GM21576 (cell line): ENCODE measurements at regions not wholly inside any gene's neighbourhood (a gene's known extent, or its start where the extent isn't known, plus 50 kb on each side); places are given as distances from the start of the nearest gene placed in this dataset.
"Not testable (repeated sequence)": the region's sequence is repeated elsewhere in the genome, so short reads cannot be mapped to it uniquely, and the experiment has no call there.

Source experiments
- ATAC-seq: cut with Tn5 transposase; IDR thresholded peaks from one replicate; pipeline ENCODE4 v1.9.1; 2021; ENCODE audit warnings: mild to moderate bottlenecking, moderate library complexity; ENCODE audit not compliant: unreplicated experiment

DNA sequence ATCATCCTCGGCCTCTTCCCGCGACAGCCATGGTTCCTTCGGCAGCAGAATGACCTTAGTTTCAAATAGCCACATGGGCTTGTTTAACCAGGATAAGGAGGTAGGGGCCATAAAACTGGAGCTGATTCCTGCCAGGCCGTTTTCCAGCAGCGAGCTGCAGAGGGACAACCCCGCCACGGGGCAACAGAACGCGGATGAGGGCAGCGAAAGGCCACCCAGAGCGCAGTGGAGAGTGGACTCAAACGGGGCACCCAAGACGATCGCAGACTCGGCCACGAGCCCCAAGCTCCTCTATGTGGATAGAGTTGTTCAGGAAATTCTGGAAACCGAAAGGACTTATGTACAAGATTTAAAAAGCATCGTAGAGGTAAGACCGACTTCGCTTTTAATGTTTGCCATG is 131.8 kb upstream of the MTHFD1L start:
- no peak for ATAC-seq

DNA sequence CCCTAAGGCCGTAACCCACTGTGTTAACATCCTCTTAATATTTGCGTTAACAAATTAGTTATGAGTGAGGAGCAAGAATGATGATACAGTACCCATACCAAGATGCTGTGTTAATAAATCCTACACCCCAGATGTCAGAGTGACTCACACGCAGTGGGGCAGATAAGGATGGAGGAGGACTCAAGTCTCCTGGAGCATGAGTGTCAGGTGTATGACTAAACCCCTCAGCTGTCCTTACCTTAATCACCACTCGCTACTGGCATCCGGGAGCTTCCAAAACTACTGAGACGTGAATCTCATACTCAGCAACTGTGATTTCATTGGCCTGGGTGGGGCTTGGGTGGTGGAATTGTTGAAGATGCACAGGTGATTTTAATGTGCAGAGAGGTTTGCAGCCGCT is 131.3 kb upstream of the MTHFD1L start:
- ATAC-seq, result no peak

DNA sequence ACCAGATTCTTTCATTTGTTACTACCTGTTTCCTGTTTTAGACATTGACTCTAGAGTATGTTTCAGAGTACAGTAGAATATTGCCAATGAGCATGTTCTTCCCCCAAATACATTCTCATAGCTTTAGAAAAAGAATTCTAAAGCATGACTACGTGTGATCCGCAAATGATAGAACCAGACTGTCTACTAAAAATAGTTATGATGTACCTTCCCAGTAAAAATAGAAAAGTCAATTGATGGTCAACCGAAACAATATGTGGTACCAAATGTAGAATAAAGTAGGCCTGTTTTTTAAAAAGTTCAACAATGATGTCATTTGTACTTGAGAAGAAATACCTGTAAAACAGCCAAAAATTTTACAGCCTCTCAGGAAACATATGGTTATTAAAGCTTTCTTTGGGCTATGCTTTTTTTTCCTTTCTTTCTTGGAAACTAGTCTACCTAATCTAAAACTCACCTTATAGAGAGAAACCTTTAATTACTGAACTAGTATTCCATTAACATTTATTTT is 130.1 kb upstream of the MTHFD1L start:
- no peak for ATAC-seq

DNA sequence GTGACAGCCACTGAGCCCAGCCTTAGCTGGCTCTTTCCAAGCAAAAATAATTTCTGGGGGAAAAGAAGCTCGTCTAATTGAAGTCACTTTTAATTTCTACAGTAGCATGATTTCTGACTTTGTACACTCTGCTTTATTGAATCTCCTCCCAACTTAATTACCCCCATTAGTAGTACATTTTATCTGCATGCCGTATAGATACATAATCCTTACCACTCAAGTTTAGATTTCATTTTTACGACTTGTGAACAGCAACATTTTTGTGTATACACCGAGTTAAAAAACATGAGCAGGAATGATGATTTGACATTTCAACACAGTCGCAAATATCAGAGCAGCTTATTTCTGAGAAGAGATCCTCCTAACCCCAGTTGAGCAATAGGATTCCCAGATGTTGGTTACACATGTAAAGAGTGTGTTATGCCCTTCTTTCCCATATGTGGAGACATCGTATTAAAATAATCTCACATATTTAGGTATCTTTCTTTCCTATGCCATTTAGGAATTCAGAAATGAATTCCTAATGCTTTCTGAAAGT is 127.3 kb upstream of the MTHFD1L start:
- ATAC-seq, result no peak

DNA sequence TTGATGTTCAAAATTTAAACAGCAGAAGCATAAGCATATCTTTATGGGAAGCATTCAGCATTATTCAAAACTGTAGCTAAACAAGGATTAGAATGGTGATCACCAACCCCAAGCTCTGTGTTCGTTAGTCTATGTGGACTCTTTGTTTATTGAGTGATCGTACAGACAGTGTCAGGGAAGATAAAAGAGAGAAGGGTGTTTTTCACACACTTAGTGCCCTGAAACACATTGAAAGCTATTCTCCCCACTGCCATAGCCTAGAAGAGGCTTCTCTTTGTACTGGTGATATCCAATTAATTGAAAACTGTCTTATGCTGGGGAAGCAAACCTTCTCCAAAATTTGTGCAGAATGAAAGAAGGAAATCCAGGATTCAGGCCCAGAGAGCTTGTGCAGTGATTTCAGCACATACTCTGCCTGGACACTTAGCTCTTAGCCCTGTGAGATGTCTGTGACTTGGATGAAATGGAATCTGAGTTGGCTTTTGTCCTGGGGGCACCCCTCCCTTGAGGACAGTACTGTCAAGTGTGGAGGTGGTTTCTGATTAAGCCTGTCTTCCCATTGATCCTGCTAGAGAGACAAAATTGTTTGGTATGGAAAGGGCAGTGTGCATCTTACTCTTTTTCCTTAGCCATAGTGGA is 125.7 kb upstream of the MTHFD1L start:
- ATAC-seq, result no peak

DNA sequence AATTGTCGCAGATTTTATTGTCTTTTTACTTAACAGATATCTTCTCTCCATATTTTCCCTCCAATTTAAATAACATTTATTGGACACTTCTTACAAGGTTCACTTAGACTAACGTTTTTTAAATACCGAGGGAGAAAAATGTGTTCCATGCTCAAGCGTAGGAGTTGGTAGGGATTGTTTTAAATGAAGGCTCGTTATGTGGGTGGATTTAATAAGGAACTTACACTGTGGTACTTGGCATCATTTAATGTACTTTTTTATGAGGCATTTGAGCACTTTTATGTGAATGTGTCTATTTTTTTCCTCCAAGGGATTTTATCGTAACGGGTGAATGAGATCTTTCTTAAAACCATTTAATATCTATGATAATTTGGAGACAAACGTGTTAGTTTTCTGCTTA is 125.0 kb upstream of the MTHFD1L start:
- no peak for ATAC-seq

DNA sequence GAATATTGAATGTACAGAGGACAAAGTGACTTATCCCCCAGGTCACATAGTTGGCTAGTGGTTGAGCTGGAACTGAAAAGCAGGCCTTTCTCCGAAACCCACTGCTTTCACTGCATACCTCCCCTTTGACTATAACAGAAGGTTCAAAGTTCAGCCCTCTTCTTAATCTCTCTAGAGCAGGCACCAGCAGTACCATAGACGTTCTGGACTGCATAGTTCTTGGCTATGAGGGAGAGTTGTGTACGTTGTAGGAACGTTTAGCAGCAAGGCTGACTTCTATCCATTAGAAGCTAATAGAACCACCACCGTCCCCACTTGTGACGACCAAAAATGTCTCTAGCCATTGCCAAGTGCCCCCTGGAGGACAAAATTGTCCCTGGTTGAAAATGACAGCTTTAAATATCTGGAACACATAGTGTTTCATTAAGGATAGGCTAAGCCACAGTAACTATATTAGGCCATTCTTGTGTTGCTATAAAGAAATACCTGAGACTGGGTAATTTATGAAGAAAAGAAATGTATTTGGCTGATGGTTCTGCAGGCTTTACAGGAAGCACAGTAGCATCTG is 123.8 kb upstream of the MTHFD1L start:
- ATAC-seq, result no peak

DNA sequence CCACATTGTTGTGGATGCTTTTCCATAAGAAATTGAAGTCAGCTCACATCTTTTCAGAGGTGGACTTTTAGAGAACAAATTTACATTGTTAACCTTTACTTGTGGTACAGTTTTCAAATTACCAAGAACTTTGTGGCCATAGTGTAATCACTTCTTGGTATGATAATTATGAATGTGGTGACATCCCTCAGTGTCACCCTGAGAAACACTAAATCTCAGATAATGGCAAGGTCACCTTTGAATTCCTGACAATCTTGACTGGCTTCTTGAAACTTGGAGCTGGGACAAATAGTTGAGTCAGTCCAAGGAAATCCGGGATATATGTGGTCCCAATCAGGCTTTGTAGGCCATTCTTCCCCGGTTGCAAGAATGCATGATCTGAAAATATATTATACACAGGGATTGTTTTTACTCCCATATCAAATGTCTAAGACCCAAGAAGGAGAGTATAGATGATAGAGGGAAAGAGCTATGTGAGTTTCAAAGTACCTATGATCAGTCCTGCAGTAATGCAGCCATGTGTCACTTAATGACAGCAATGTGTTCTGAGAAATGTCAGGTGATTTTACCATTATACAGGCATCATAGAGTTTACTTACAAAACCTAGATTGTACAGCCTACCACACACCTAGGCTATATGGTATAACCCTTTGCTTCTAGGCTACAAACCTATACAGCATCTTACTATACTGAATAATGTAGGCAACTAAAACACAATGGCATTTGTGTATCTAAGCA is 120.8 kb upstream of the MTHFD1L start:
- no peak for ATAC-seq

DNA sequence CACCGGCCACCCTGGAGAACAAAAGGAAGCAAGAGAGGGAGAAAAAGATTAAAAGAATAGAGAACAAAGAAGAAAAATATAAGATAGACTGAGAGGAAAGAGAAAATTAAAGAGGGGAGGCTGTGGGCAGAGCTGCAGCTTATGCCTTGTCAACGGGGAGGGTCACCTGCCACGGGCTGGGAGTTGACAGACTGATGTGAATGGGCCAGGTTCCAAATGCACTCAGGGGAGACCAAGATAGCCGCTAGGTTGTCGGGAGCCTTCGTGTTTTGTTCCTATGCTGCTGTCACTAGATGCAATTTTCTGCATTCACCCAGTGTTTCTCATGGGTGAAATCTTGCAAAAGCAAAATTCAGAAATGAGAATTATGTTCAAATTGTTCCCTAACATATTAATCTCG is 119.6 kb upstream of the MTHFD1L start:
- ATAC-seq, result no peak

DNA sequence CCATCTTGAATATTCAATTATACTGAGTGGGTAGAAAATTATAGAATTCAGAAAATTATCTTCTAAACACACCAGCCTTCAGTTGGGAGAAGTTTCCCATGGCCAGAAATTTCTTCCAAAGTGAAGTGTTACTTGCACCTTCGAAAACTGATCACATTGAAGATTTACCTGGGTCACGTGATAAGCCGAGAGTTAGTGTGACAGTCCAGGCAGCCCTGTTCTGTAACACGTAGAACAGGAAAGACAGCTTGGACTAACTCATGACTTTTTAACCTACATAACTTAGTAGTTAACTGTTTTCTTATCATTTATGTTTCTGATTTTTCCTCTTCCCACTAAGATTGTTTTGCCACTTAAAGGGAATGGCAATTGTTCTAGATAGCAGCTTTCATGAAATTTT is 118.3 kb upstream of the MTHFD1L start:
- no peak for ATAC-seq

DNA sequence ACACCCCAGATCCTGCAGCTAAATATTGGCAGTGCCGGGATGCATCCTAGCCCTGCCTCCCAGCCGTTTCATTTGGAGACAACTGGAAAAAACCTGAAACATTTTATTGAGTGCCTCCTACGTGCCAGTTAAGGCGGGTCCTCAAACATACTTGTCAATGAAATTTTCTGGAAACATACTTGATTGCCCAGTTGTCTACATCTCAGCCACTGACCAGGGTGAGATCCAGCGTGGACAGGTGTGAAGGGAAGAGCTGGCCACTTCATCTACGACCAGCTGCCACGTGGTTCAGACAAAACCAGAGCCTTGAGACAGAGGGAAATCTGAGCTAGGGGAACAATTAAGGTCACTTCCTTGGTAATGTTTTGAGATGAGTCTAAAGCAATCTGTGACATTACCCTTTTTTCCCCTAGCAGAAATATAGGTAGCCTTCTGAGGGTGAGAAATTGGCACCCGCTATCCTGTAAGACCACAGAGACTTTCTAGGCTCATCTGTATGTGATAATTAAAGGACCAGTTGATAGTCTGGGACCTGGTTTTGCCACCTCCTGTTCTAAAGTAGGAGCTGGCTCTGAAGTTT is 116.3 kb upstream of the MTHFD1L start:
- ATAC-seq, result no peak

DNA sequence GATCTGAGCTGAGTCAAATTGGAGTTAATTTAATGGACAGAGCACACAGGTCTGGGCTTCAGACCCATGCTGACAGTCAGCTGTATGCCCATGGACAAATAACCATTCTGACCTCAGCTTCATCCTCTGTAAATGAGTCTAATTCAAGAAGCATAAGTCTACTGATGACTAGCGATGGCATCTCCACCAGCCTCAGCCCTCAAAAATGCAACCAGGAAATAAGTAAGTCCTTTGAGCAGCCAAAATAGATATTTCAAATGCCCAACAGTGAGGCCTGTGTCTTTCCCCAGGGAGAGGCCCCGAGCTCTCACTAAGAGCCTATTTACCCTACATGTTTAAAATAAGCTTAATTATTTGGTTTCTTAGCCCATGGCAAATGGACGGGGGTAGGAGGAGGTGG is 114.2 kb upstream of the MTHFD1L start:
- no peak for ATAC-seq

DNA sequence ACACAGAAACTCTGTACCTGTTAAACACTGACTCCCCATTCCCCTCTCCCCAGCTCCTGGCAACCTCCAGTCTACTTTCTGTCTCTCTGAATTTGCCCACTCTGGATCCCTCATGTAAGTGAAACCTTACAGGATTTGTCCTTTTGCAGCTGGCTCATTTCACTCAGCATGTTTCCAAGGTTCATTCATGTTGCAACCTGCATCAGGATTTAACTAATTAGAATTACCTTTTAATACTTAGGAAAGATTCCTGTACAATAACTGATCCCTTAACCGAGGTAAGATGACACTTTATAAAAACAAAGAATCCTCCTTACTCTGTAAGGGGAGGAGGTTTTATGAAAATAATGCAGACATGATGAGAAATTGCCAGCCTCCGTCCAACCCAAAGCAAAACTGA is 113.1 kb upstream of the MTHFD1L start:
- no peak for ATAC-seq

DNA sequence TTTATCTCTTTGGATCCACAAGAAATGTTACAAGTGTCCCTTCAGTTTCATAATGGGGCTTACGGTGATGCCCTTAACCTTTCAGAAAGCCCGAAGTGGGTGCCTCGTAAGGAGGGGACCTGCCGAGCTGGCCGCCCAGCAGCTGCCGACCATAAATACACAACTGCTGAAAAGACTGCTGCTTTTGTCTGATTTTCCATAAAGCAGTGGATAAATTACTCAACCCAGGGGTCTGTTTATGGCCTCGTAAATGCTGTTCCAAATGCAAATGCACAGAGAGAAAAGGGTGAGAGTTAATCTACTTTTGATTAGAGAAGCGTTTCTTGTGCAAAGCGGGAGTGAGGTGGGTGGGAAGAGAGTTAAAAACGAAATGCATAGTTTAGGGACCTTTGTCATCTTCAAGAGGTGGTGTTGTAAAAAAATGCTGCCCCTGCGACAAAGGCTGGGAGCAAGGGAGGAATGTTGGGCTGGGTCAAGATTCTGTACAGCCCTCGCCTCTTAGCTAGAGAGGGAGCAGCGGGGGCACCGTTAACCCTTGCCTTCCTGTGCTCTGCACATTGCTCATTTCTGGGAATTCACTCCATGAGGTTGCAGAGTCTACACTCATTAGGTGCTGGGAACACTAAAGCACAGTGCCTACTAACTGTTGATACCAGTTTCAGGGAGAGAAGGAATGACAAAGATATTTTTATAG is 112.0 kb upstream of the MTHFD1L start:
- no peak for ATAC-seq

DNA sequence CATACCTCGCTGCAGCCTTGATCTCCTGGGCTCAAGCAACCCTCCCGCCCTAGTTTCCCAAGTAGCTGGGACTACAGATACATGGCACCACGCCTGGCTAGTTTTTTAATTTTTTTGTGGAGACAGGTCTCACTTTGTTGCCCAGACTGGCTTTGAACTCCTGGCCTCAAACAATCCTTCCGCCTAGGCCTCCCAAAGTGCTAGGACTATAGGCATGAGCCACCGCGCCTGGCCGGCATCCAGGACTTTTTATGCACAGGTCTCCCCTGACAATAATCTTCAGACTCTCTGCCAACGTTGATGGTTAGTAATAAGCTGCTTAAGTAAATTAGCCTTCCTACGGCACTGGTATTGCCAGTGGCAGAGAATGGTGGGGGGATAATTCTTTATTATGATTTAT is 110.5 kb upstream of the MTHFD1L start:
- ATAC-seq, result no peak

DNA sequence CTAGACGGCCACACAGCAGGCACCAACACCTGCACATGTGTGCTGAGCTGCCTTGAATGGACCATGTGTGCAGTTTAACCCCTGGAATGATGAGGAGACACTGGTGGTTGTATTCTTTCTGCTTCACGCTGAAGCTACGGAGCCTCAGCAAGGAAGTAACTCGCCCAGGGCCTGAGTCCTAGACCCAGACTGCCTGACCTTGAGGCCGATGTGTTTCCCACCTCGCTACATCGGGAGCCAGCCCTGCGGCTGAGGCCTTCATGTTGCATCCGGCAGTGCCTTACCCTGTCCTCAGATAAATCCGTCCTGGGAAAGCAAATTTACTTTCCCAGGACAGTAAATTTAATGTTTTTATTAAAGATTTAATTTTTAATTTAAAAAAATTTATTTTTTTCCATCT is 110.0 kb upstream of the MTHFD1L start:
- ATAC-seq, result no peak

DNA sequence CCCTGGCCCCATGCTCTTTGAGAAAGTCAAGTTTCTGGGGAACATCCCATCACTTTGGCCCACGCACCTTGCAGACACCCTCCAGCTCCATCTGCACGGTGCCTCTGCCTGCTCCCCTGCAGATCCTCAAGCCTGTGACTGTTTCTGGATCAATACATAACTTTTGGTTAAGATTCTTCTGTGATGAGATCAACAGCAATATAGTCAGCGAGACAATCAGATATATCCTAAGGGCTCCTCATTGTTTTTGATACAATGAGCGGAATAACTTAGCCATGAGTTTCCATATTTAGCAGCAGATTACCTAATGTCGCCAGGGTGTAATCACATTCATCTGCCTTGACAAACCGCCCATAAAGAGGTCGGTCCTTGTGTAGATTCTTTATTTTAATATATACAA is 109.3 kb upstream of the MTHFD1L start:
- ATAC-seq, result no peak

DNA sequence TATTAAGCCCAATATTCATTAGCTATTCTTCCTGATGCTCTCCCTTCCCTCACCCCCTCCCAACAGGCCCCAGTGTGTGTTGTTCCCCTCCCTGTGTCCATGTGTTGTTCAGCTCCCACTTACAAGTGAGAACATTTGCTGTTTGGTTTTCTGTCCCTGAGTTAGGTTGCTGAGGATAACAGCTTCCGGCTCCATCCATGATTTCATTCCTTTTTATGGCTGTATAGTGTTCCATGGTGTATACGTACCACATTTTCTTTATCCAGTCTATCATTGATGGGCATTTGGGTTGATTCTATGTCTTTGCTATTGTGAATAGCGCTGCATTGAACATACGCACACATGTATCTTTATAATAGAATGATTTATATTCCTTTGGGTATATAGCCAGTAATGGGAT is 107.7 kb upstream of the MTHFD1L start:
- not testable (repeated sequence) for ATAC-seq

DNA sequence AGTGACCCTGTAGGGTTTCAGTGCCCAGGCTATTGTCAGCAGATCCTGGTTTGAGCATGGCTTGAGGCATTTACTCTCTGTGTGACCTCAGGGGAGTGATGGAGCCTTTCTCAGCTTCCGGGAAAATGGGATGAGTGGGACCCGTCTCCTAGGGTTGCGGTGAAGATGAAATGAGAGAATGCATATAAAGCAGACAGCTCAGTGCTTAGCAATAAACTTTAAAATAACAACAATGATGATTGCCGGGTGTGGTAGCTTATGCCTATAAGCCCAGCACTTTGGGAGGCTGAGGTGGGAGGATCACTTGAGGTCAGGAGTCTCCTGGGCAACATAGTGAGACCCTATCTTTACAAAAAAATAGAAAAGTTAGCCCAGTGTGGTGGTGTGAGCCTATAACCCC is 106.0 kb upstream of the MTHFD1L start:
- no peak for ATAC-seq

DNA sequence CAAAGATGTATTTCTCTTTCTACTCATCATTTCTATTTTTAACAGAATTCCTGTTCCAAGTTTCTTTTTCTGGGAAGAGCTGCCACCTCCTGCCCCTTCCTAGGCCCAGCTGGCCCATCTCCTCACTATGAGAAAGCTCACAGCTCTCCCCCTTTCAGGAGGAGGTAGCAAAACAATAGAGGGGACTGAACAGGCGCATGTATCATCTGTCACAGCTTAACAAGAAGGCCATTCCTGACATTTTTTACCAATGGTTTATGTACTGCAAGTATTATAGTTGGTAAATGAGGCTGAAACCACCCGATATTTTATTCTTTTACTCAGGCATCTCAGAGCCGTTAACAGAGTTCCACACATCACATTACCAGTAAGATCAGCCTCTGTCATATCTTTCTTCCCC is 103.7 kb upstream of the MTHFD1L start:
- no peak for ATAC-seq
